Epithelial cell of esophagus (primary cell): ENCODE measurements at regions not wholly inside any gene's neighbourhood (a gene's known extent, or its start where the extent isn't known, plus 50 kb on each side); places are given as distances from the start of the nearest gene placed in this dataset.
A peak's percentile ranks its signal among the peaks of the same experiment; 100 is the strongest.

Experiments
- DNase-seq: peaks from one replicate; pipeline ENCODE4 v3.0.0; 2010; ENCODE audit warnings: low read depth
- H3K4me3 ChIP-seq: 2 replicates; pipeline ENCODE4 v1.5.1; 2011; ENCODE audit warnings: mild to moderate bottlenecking, low read length, control low read depth
- CTCF ChIP-seq: IDR thresholded peaks from 2 replicates; pipeline ENCODE4 v1.5.1; 2011; ENCODE audit warnings: low read depth, mild to moderate bottlenecking, low read length, control low read depth, inconsistent platforms; ENCODE audit not compliant: insufficient read depth; ENCODE audit errors: missing control alignments

- DNase-seq, result no peak
- H3K4me3 ChIP-seq, result no peak overlapping the region
- no peak for TF ChIP-seq CTCF
Observed at GRCh38 chr3:72372161-72372560, 476.1 kb downstream of the SHQ1 start.

GRCh38 chr3:72371431-72371830, 476.8 kb downstream of the SHQ1 start:
- no peak for DNase-seq
- no peak overlapping the region for H3K4me3 ChIP-seq
- TF ChIP-seq CTCF, result no peak

- no peak for DNase-seq
- H3K4me3 ChIP-seq, result no peak overlapping the region
- TF ChIP-seq CTCF, result no peak
Observed at GRCh38 chr3:72370947-72371346, 477.3 kb downstream of the SHQ1 start.

GRCh38 chr3:72369681-72370080, 478.6 kb downstream of the SHQ1 start:
- no peak overlapping the region for H3K4me3 ChIP-seq
- no peak for DNase-seq
- no peak for TF ChIP-seq CTCF

GRCh38 chr3:72368331-72368975, 479.8 kb downstream of the SHQ1 start:
- peak; percentile 13 for DNase-seq
- no peak overlapping the region for H3K4me3 ChIP-seq
- no peak for TF ChIP-seq CTCF

- TF ChIP-seq CTCF, result no peak
- no peak for DNase-seq
- H3K4me3 ChIP-seq, result no peak overlapping the region
Observed at GRCh38 chr3:72361990-72362389, 486.3 kb downstream of the SHQ1 start.

- no peak for DNase-seq
- no peak for TF ChIP-seq CTCF
- H3K4me3 ChIP-seq, result no peak overlapping the region
Observed at GRCh38 chr3:72359743-72360142, 488.5 kb downstream of the SHQ1 start.
